H9 (cell line): ENCODE measurements at regions not wholly inside any gene's neighbourhood (a gene's known extent, or its start where the extent isn't known, plus 50 kb on each side); places are given as distances from the start of the nearest gene placed in this dataset.

Experiments
- DNase-seq: peaks from one replicate; pipeline ENCODE4 v3.0.0-alpha.2; 2017
- H2AFZ ChIP-seq: one replicate; pipeline ENCODE4 v1.6.1; 2013; ENCODE audit warnings: mild to moderate bottlenecking, low read length, control low read depth, moderate library complexity
- H2AK5ac ChIP-seq: 2 replicates; pipeline ENCODE4 v1.6.1; 2013; ENCODE audit warnings: low read length, control low read depth, mixed read lengths; ENCODE audit not compliant: insufficient read length
- H2BK120ac ChIP-seq: one replicate; pipeline ENCODE4 v1.6.1; 2013; ENCODE audit warnings: low read depth, mild to moderate bottlenecking, low read length, control low read depth, inconsistent platforms; ENCODE audit not compliant: poor library complexity, severe bottlenecking
- H2BK12ac ChIP-seq: 2 replicates; pipeline ENCODE4 v1.6.1; 2013; ENCODE audit warnings: low read length, control low read depth, mixed read lengths, low read depth; ENCODE audit not compliant: insufficient read length
- H2BK15ac ChIP-seq: 2 replicates; pipeline ENCODE4 v1.6.1; 2013; ENCODE audit warnings: low read depth, low read length, control low read depth
- H2BK20ac ChIP-seq: one replicate; pipeline ENCODE4 v1.6.1; 2013; ENCODE audit warnings: low read depth, mild to moderate bottlenecking, low read length, control low read depth, inconsistent platforms; ENCODE audit not compliant: poor library complexity, severe bottlenecking
- H2BK5ac ChIP-seq: 2 replicates; pipeline ENCODE4 v1.6.1; 2013; ENCODE audit warnings: low read length, control low read depth, mixed read lengths; ENCODE audit not compliant: insufficient read length
- H3K14ac ChIP-seq: 2 replicates; pipeline ENCODE4 v1.6.1; 2013; ENCODE audit warnings: low read length, control low read depth; ENCODE audit not compliant: insufficient read depth
- H3K18ac ChIP-seq: 2 replicates; pipeline ENCODE4 v1.6.1; 2013; ENCODE audit warnings: low read depth, mild to moderate bottlenecking, mixed read lengths, low read length, control low read depth; ENCODE audit not compliant: insufficient read length
- H3K23ac ChIP-seq: 2 replicates; pipeline ENCODE4 v1.6.1; 2013; ENCODE audit warnings: low read length, control low read depth, mixed read lengths, low read depth; ENCODE audit not compliant: insufficient read length
- H3K23me2 ChIP-seq: 2 replicates; pipeline ENCODE4 v1.6.1; 2013; ENCODE audit warnings: low read depth, mild to moderate bottlenecking, mixed read lengths, low read length, control low read depth; ENCODE audit not compliant: insufficient read length, poor library complexity, severe bottlenecking
- H3K27ac ChIP-seq: 2 replicates; pipeline ENCODE4 v1.5.1; 2013; ENCODE audit warnings: low read length, control low read depth, mixed read lengths, low read depth; ENCODE audit not compliant: insufficient read length
- H3K27me3 ChIP-seq: 2 replicates; pipeline ENCODE4 v1.6.1; 2013; ENCODE audit warnings: low read length, control low read depth, inconsistent platforms; ENCODE audit not compliant: insufficient read depth
- H3K4ac ChIP-seq: 2 replicates; pipeline ENCODE4 v1.6.1; 2013; ENCODE audit warnings: low read depth, mild to moderate bottlenecking, control low read depth, inconsistent platforms, low read length, moderate library complexity
- H3K4me1 ChIP-seq: 2 replicates; pipeline ENCODE4 v1.6.1; 2013; ENCODE audit warnings: low read length, control low read depth, inconsistent platforms; ENCODE audit not compliant: insufficient read depth
- H3K4me2 ChIP-seq: 2 replicates; pipeline ENCODE4 v1.6.1; 2013; ENCODE audit warnings: low read length, control low read depth, mixed read lengths; ENCODE audit not compliant: insufficient read length, insufficient read depth
- H3K56ac ChIP-seq: 2 replicates; pipeline ENCODE4 v1.6.1; 2013; ENCODE audit warnings: low read depth, mild to moderate bottlenecking, mixed read lengths, low read length, control low read depth; ENCODE audit not compliant: insufficient read length
- H3K79me1 ChIP-seq: 2 replicates; pipeline ENCODE4 v1.6.1; 2013; ENCODE audit warnings: low read depth, mild to moderate bottlenecking, moderate library complexity, low read length, control low read depth, inconsistent platforms; ENCODE audit not compliant: insufficient read depth, poor library complexity, severe bottlenecking
- H3K79me2 ChIP-seq: 2 replicates; pipeline ENCODE4 v1.6.1; 2013; ENCODE audit warnings: low read length, control low read depth, inconsistent platforms; ENCODE audit not compliant: insufficient read depth
- H3K9ac ChIP-seq: 2 replicates; pipeline ENCODE4 v1.6.1; 2013; ENCODE audit warnings: low read length, control low read depth, mixed read lengths; ENCODE audit not compliant: insufficient read length; ENCODE audit errors: extremely low read depth
- H3K9me3 ChIP-seq: one replicate; pipeline ENCODE4 v1.6.1; 2013; ENCODE audit warnings: low read depth, low read length, inconsistent platforms; ENCODE audit not compliant: control insufficient read depth
- H3T11ph ChIP-seq: one replicate; pipeline ENCODE4 v1.6.1; 2013; ENCODE audit warnings: mild to moderate bottlenecking, low read length, control low read depth, inconsistent platforms
- H4K20me1 ChIP-seq: one replicate; pipeline ENCODE4 v1.6.1; 2013; ENCODE audit not compliant: control insufficient read depth, insufficient read length, insufficient read depth
- H4K5ac ChIP-seq: 2 replicates; pipeline ENCODE4 v1.6.1; 2013; ENCODE audit warnings: low read depth, mild to moderate bottlenecking, mixed read lengths, low read length, control low read depth; ENCODE audit not compliant: insufficient read length
- H4K8ac ChIP-seq: replicated peaks from 2 replicates; pipeline ENCODE4 v1.6.1; 2013; ENCODE audit warnings: low read length, control low read depth, mixed read lengths, low read depth; ENCODE audit not compliant: insufficient read length
- H4K91ac ChIP-seq: 2 replicates; pipeline ENCODE4 v1.6.1; 2013; ENCODE audit warnings: low read depth, mild to moderate bottlenecking, moderate library complexity, mixed read lengths, low read length, control low read depth; ENCODE audit not compliant: insufficient read length
- H3K27ac Mint-ChIP-seq, 3 experiments: 2 replicates in 2 of 3; 3 replicates in 1 of 3; pipeline ENCODE4 v1.8.0; 2020 to 2021; ENCODE audit warnings: mixed read lengths in 3 of 3, mild to moderate bottlenecking in 1 of 3, moderate library complexity in 1 of 3
- H3K27me3 Mint-ChIP-seq: 2 replicates; pipeline ENCODE4 v1.8.0; 2021; ENCODE audit warnings: low read depth, mild to moderate bottlenecking, moderate library complexity, mixed read lengths
- H3K36me3 Mint-ChIP-seq, 3 experiments: 2 replicates in 2 of 3; 3 replicates in 1 of 3; pipeline ENCODE4 v1.8.0; 2020 to 2021; ENCODE audit warnings: low read depth in 3 of 3, mixed read lengths in 3 of 3; ENCODE audit not compliant: insufficient read depth in 1 of 3
- H3K4me1 Mint-ChIP-seq, 2 experiments: 2 replicates each; pipeline ENCODE4 v1.8.0; 2020; ENCODE audit warnings: mixed read lengths in 2 of 2
- H3K4me3 Mint-ChIP-seq, 2 experiments: 2 replicates in 1 of 2; 3 replicates in 1 of 2; pipeline ENCODE4 v1.8.0; 2020 to 2021; ENCODE audit warnings: mild to moderate bottlenecking in 2 of 2, mixed read lengths in 2 of 2, moderate library complexity in 1 of 2
- H3K9me3 Mint-ChIP-seq, 2 experiments: 2 replicates in 1 of 2; 3 replicates in 1 of 2; pipeline ENCODE4 v1.8.0; 2020; ENCODE audit warnings: mild to moderate bottlenecking in 2 of 2, mixed read lengths in 2 of 2, moderate library complexity in 1 of 2
- CTCF ChIP-seq: fragments of 200-600 bp; sonication (generic); conservative IDR thresholded peaks from 3 replicates; pipeline ENCODE4 v1.8.0; 2021; ENCODE audit warnings: antibody characterized with exemption, mild to moderate bottlenecking
- WGBS: extraction: QIAGEN DNeasy Blood & Tissue Kit; methylation state at CpG from one replicate; pipeline ENCODE4 v1.1.7; 2013; ENCODE audit warnings: missing lambda C conversion rate, low lambda C conversion rate, mixed read lengths; ENCODE audit not compliant: insufficient read length; ENCODE audit errors: extremely low coverage; 5-methylcytosine and 5-hydroxymethylcytosine counted together

DNA sequence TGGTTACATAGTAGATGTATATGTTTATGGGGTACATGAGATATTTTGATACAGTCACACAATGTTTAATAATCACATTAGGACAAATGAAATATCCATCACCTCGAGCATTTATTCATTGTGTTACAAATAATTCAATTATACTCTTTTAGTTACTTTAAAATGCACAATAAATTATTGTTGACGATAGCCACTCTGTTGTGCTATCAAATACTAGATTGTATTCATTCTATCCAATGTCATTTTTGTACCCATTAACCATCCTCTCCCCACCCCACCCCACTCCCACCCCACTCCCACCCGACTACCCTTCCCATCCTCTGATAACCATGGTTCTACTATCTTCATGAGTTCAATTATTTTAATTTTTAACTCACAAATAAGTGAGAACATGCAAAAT lies 585.4 kb downstream of the CDH26 start:
- no peak overlapping the region for H3K4me3 Mint-ChIP-seq

More for the DNA sequence above, 585.4 kb downstream of the CDH26 start:
- Mint-ChIP-seq H3K36me3 (peaks cover 0 to 5% (median 0%) of the 10 kb centered on the region in 3 experiments; a peak in 1 of 7 replicates), H3K27me3 (peaks cover 2% of the 10 kb centered on the region), H3K9me3 (peaks cover 12 to 16% of the 10 kb centered on the region in 2 experiments; a peak in 3 of 5 replicates), H3K4me1 (0 out of 4 replicates have a peak, but pooled peaks cover 0 to 2% of the 10 kb centered on the region in 2 experiments), H3K27ac (no peak overlapping the region)
- TF ChIP-seq CTCF: no peak
- no peak overlapping the region for H2BK120ac ChIP-seq
- H3K27ac ChIP-seq: no peak overlapping the region
- H3K4me1 ChIP-seq: no peaks in the 10 kb centered on the region
- H2AK5ac ChIP-seq: no peak overlapping the region
- no peak overlapping the region for H3K18ac ChIP-seq
- no peak overlapping the region for H2BK12ac ChIP-seq
- no peak overlapping the region for H2AFZ ChIP-seq
- 100% methylated on average over 1 of the region's 3 CpGs for WGBS
- no peak overlapping the region for H3K4me2 ChIP-seq
- no peak overlapping the region for H4K8ac ChIP-seq
- H3K23ac ChIP-seq: no peak overlapping the region
- H2BK15ac ChIP-seq: no peak overlapping the region
- H3K27me3 ChIP-seq: no peaks in the 10 kb centered on the region
- no peak overlapping the region for H2BK20ac ChIP-seq
- no peak overlapping the region for H4K91ac ChIP-seq
- H3T11ph ChIP-seq: no peak overlapping the region
- no peaks in the 10 kb centered on the region for H3K79me1 ChIP-seq
- no peak overlapping the region for H3K56ac ChIP-seq
- no peak overlapping the region for H3K4ac ChIP-seq
- H3K14ac ChIP-seq: no peak overlapping the region
- H3K79me2 ChIP-seq: no peaks in the 10 kb centered on the region
- no peaks in the 10 kb centered on the region for H3K23me2 ChIP-seq
- H2BK5ac ChIP-seq: no peak overlapping the region
- H4K20me1 ChIP-seq: no peaks in the 10 kb centered on the region
- no peak overlapping the region for H3K9ac ChIP-seq
- no peak for DNase-seq
- no peak overlapping the region for H4K5ac ChIP-seq
- no peaks in the 10 kb centered on the region for H3K9me3 ChIP-seq
